Progenitor cell of endocrine pancreas (in vitro differentiated cells): ENCODE measurements at regions not wholly inside any gene's neighbourhood (a gene's known extent, or its start where the extent isn't known, plus 50 kb on each side); places are given as distances from the start of the nearest gene placed in this dataset.

ENCODE experiments used
- DNase-seq: peaks from one replicate; pipeline ENCODE4 v3.0.0; 2021; ENCODE audit warnings: low spot score; ENCODE audit not compliant: unreplicated experiment
- H3K27ac Mint-ChIP-seq: 2 replicates; pipeline ENCODE4 v1.8.0; 2021; ENCODE audit warnings: mild to moderate bottlenecking, moderate library complexity, mixed read lengths
- H3K27me3 Mint-ChIP-seq: 2 replicates; pipeline ENCODE4 v1.8.0; 2021; ENCODE audit warnings: mixed read lengths
- H3K36me3 Mint-ChIP-seq: 2 replicates; pipeline ENCODE4 v1.8.0; 2022; ENCODE audit warnings: mixed read lengths; ENCODE audit not compliant: insufficient read depth
- H3K4me1 Mint-ChIP-seq: 2 replicates; pipeline ENCODE4 v1.8.0; 2021; ENCODE audit warnings: low read depth, mixed read lengths
- H3K4me3 Mint-ChIP-seq: 2 replicates; pipeline ENCODE4 v1.8.0; 2021; ENCODE audit warnings: low read depth, mild to moderate bottlenecking, moderate library complexity, mixed read lengths
- H3K9me3 Mint-ChIP-seq: 2 replicates; pipeline ENCODE4 v1.8.0; 2021; ENCODE audit warnings: low read depth, mixed read lengths
- CTCF ChIP-seq: fragments of 200-600 bp; sonication (generic); IDR thresholded peaks from one replicate; pipeline ENCODE4 v1.5.0; 2021; ENCODE audit warnings: antibody characterized with exemption, mild to moderate bottlenecking; ENCODE audit not compliant: unreplicated experiment

DNA sequence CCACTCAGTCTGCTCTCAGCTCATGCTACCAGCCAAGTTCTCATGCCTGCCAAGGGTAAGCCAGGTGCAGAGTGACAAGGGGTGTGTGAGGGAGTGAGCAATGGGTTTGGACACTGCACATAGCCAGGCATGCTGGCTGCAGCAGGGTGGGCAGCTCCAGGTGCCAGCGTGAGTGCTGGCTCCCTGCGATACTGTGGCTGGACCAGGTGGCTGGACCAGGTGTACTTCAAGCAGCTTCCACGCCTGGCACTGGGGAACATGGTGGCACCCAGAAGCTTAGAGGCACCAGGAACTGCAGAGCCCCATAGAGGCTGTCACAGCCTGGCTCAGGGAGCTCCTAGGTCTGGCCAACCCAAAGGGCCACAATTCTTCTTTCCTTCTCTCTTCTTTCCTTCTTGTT lies 234.9 kb upstream of the GIMD1 start:
- no peak for TF ChIP-seq CTCF
- Mint-ChIP-seq H3K4me1 (peaks cover 2% of the 10 kb centered on the region), H3K27ac (no peak overlapping the region), H3K9me3 (no peaks in the 10 kb centered on the region), H3K36me3 (no peaks in the 10 kb centered on the region), H3K4me3 (no peak overlapping the region), H3K27me3 (no peaks in the 10 kb centered on the region)
- no peak for DNase-seq

GRCh38 chr4:106602711-106603110 lies 234.1 kb upstream of the GIMD1 start:
- Mint-ChIP-seq H3K4me3 (no peak overlapping the region), H3K27me3 (no peaks in the 10 kb centered on the region), H3K9me3 (no peaks in the 10 kb centered on the region), H3K4me1 (peaks cover 2% of the 10 kb centered on the region), H3K36me3 (no peaks in the 10 kb centered on the region), H3K27ac (no peak overlapping the region)
- DNase-seq: no peak
- no peak for TF ChIP-seq CTCF

DNA sequence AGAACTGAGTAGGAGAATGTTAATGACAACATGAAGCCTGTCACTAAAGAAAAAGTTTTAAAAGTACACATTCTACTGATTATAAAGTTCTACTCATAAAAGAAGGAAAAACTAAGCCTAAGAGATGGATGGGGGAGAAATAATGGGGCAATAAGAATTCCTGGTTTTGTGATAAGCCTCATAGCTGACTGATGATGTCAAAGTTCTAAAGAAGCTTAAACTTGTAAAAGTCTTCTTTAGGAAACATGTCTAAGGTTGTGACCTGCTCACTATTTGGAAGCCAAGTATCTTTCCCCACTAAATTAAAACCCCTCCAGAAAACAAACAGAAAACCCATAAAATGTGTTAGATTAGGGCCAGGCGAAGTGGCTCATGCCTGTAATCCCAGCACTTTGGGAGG lies 232.9 kb upstream of the GIMD1 start:
- no peak overlapping the region for H3K27ac Mint-ChIP-seq
- H3K4me1 Mint-ChIP-seq: peaks cover 2% of the 10 kb centered on the region
- no peak overlapping the region for H3K4me3 Mint-ChIP-seq
- no peaks in the 10 kb centered on the region for H3K9me3 Mint-ChIP-seq
- no peak for DNase-seq
- no peak for TF ChIP-seq CTCF
- H3K36me3 Mint-ChIP-seq: no peaks in the 10 kb centered on the region
- H3K27me3 Mint-ChIP-seq: no peaks in the 10 kb centered on the region

DNA sequence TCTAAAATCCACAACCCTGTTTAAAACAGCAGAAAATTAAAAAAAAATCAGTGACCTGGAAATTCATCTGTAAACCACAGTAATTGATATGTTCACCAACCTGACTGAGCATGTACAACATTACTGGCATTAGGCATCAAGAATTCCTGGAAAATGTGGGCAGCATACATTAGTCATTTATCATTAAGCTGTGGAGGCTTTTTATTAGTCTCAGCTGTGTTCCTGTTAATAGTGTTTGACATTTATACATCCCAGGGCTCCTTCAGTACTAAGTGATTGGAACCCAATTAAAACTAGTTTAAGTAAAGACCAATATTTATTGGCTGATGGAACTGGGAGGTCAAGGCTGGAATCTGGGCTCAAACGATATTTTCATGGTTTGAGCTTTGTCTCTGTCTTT lies 227.3 kb upstream of the GIMD1 start:
- Mint-ChIP-seq H3K27me3 (no peaks in the 10 kb centered on the region), H3K36me3 (no peaks in the 10 kb centered on the region), H3K9me3 (no peaks in the 10 kb centered on the region), H3K27ac (no peak overlapping the region), H3K4me3 (no peak overlapping the region), H3K4me1 (no peaks in the 10 kb centered on the region)
- DNase-seq: no peak
- no peak for TF ChIP-seq CTCF

DNA sequence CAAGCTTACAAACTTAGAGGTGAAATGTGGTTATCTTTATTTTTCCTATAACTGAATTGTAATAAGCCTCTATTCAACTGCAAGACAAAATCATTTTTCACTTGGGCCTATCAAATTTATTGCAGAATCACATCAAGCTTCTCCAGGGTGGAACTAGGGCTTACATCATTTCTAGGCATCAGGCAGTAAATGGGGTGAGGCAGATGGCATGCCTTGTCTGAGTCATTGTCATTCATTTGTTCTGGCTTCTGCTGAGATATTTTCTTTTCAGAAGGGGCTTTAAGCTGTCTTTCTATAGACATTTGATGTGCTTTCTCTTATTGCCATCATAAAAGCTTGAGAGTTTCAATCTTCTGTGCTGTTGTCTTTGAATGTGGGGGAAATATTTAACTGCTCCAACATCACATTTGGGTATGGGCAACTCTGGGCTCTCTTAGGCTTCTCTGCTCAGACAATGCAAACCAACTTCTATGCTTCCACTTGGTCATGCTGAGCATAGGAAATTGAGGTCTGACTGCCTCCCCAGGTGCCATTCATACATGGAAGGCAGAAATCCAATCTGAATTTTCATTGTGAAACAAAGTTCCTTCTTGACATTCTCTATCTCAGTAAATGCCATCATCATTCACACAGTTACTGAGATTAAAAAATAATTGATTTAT lies 225.8 kb upstream of the GIMD1 start:
- Mint-ChIP-seq H3K36me3 (no peaks in the 10 kb centered on the region), H3K4me3 (no peak overlapping the region), H3K4me1 (no peaks in the 10 kb centered on the region), H3K27ac (no peak overlapping the region), H3K9me3 (no peaks in the 10 kb centered on the region), H3K27me3 (no peaks in the 10 kb centered on the region)
- TF ChIP-seq CTCF: no peak
- DNase-seq: no peak
